T47D (cell line): ENCODE measurements at regions not wholly inside any gene's neighbourhood (a gene's known extent, or its start where the extent isn't known, plus 50 kb on each side); places are given as distances from the start of the nearest gene placed in this dataset.

ENCODE experiments used
- DNase-seq, 2 experiments: peaks; one replicate each; pipeline versions ENCODE4 v3.0.0 to v3.0.0-alpha.2; 2011 to 2012; ENCODE audit warnings: low read depth in 1 of 2, low spot score in 1 of 2
- JUND ChIP-seq: IDR thresholded peaks from 2 replicates; pipeline ENCODE4 v1.6.1; 2012; ENCODE audit warnings: low read depth
- in situ Hi-C: cut with HindIII; loops from 2 replicates; pipeline ENCODE4 v1.10.0; 2016; ENCODE audit warnings: low sequenced_read_pairs, low pct_unique_long_range_greater_than_20kb

GRCh38 chr14:71411285-71411595, 504.0 kb downstream of the PCNX1 start:
- DNase-seq, result no peak

GRCh38 chr14:71411738-71412137, 504.5 kb downstream of the PCNX1 start:
- in situ Hi-C loops, result no loop called here
- no peak for TF ChIP-seq JUND
- DNase-seq, result no peak

More at GRCh38 chr14:71411285-71411595, 504.0 kb downstream of the PCNX1 start:
- TF ChIP-seq JUND, result no peak
- in situ Hi-C loops, result no loop called here

GRCh38 chr14:71414631-71415403, 507.6 kb downstream of the PCNX1 start:
- TF ChIP-seq JUND, result no peak
- in situ Hi-C loops, result no loop called here
- DNase-seq, result no peak

- no peak for DNase-seq
- TF ChIP-seq JUND, result no peak
- in situ Hi-C loops, result no loop called here
Observed at GRCh38 chr14:71415404-71415690, 508.1 kb downstream of the PCNX1 start.

GRCh38 chr14:71416392-71416791, 509.1 kb downstream of the PCNX1 start:
- TF ChIP-seq JUND, result no peak
- DNase-seq, result no peak
- in situ Hi-C loops, result no loop called here

- no peak for DNase-seq
Observed at GRCh38 chr14:71418532-71419245, 511.4 kb downstream of the PCNX1 start.

GRCh38 chr14:71423481-71423880, 508.7 kb upstream of the RGS6 start:
- in situ Hi-C loops, result no loop called here
- DNase-seq, result no peak
- no peak for TF ChIP-seq JUND

More at GRCh38 chr14:71418532-71419245, 511.4 kb downstream of the PCNX1 start:
- in situ Hi-C loops, result no loop called here
- no peak for TF ChIP-seq JUND

GRCh38 chr14:71424941-71425340, 507.3 kb upstream of the RGS6 start:
- in situ Hi-C loops, result no loop called here
- DNase-seq, result no peak
- TF ChIP-seq JUND, result no peak

GRCh38 chr14:71426001-71426400, 506.2 kb upstream of the RGS6 start:
- no peak for DNase-seq
- in situ Hi-C loops, result no loop called here
- TF ChIP-seq JUND, result no peak

GRCh38 chr14:71429902-71430301, 502.3 kb upstream of the RGS6 start:
- DNase-seq, result no peak
- in situ Hi-C loops, result no loop called here
- TF ChIP-seq JUND, result no peak

- in situ Hi-C loops, result no loop called here
- no peak for DNase-seq
- TF ChIP-seq JUND, result no peak
Observed at GRCh38 chr14:71430321-71430677, 501.9 kb upstream of the RGS6 start.

- no peak for TF ChIP-seq JUND
- in situ Hi-C loops, result no loop called here
Observed at GRCh38 chr14:71430678-71431376, 501.4 kb upstream of the RGS6 start.

More at GRCh38 chr14:71430678-71431376, 501.4 kb upstream of the RGS6 start:
- DNase-seq, result no peak
